ENCODE measurements at regions not wholly inside any gene's neighbourhood (a gene's known extent, or its start where the extent isn't known, plus 50 kb on each side); places are given as distances from the start of the nearest gene placed in this dataset.

GRCh38 chr10:123463181-123463580, 203.0 kb upstream of the GPR26 start:
- H2AFZ ChIP-seq (ENCODE audit: control insufficient read depth, low read length) = no peak overlapping the region
- no peaks in the 10 kb centered on the region for H3K9me1 ChIP-seq (ENCODE audit: control insufficient read depth, extremely low read depth, insufficient read depth, low read length)
- no peak for DNase-seq (ENCODE audit: low read depth, low spot score)
- no peak overlapping the region for H3K9ac ChIP-seq (ENCODE audit: control insufficient read depth, extremely low read depth, insufficient read depth, low read length)
- dilution Hi-C loops (cut with MboI; ENCODE audit: extremely low pct_ligation_motif_present, low sequenced_read_pairs) = no loop called here
- no peaks in the 10 kb centered on the region for H3K36me3 ChIP-seq (ENCODE audit: control insufficient read depth in 2 of 2, extremely low read depth in 1 of 2, insufficient read depth in 2 of 2, low read length in 2 of 2)
- no peaks in the 10 kb centered on the region for H3K9me3 ChIP-seq (ENCODE audit: control insufficient read depth, low read depth, low read length)
- TF ChIP-seq EZH2 (IDR thresholded peaks at IDR 0.05; ENCODE audit: low read length) (no peak), CTCF (optimal IDR thresholded peaks at IDR 0.05 in 1 of 3, IDR thresholded peaks at IDR 0.05 in 1 of 3, conservative IDR thresholded peaks at IDR 0.05 in 1 of 3; ENCODE audit: extremely low read depth in 1 of 3, insufficient read depth in 2 of 3, low read length in 3 of 3) (no peak)
- H3K4me2 ChIP-seq (ENCODE audit: control insufficient read depth, extremely low read depth, insufficient read depth, low read depth, low read length) = no peak overlapping the region
- H3K27ac ChIP-seq (ENCODE audit: control insufficient read depth, insufficient read depth, low read length) = no peak overlapping the region
- no peaks in the 10 kb centered on the region for H4K20me1 ChIP-seq (ENCODE audit: control insufficient read depth, extremely low read depth, insufficient read depth, low read length)
- H3K4me1 ChIP-seq (ENCODE audit: control insufficient read depth, extremely low read depth, insufficient read depth, low read length) = no peaks in the 10 kb centered on the region
- no peak overlapping the region for H3K4me3 ChIP-seq (ENCODE audit: control insufficient read depth in 2 of 3, extremely low read depth in 1 of 3, insufficient read depth in 2 of 3, low read depth in 1 of 3, low read length in 3 of 3)
- H3K79me2 ChIP-seq (ENCODE audit: control insufficient read depth, insufficient read depth, low read length) = no peaks in the 10 kb centered on the region
- peaks cover 4% of the 10 kb centered on the region for H3K27me3 ChIP-seq (ENCODE audit: control insufficient read depth, extremely low read depth, insufficient read depth, low read length)
- FAIRE-seq = no peak

- dilution Hi-C loops (cut with MboI; ENCODE audit: extremely low pct_ligation_motif_present, low sequenced_read_pairs) = no loop called here
- no peaks in the 10 kb centered on the region for H4K20me1 ChIP-seq (ENCODE audit: control insufficient read depth, extremely low read depth, insufficient read depth, low read length)
- H3K4me2 ChIP-seq (ENCODE audit: control insufficient read depth, extremely low read depth, insufficient read depth, low read depth, low read length) = no peak overlapping the region
- H3K4me1 ChIP-seq (ENCODE audit: control insufficient read depth, extremely low read depth, insufficient read depth, low read length) = no peaks in the 10 kb centered on the region
- no peaks in the 10 kb centered on the region for H3K9me3 ChIP-seq (ENCODE audit: control insufficient read depth, low read depth, low read length)
- H3K4me3 ChIP-seq (ENCODE audit: control insufficient read depth in 2 of 3, extremely low read depth in 1 of 3, insufficient read depth in 2 of 3, low read depth in 1 of 3, low read length in 3 of 3) = no peak overlapping the region
- no peak overlapping the region for H3K27ac ChIP-seq (ENCODE audit: control insufficient read depth, insufficient read depth, low read length)
- H3K9ac ChIP-seq (ENCODE audit: control insufficient read depth, extremely low read depth, insufficient read depth, low read length) = no peak overlapping the region
- H3K27me3 ChIP-seq (ENCODE audit: control insufficient read depth, extremely low read depth, insufficient read depth, low read length) = peaks cover 4% of the 10 kb centered on the region
- DNase-seq (ENCODE audit: low read depth, low spot score) = no peak
- no peaks in the 10 kb centered on the region for H3K36me3 ChIP-seq (ENCODE audit: control insufficient read depth in 2 of 2, extremely low read depth in 1 of 2, insufficient read depth in 2 of 2, low read length in 2 of 2)
- no peaks in the 10 kb centered on the region for H3K9me1 ChIP-seq (ENCODE audit: control insufficient read depth, extremely low read depth, insufficient read depth, low read length)
- no peak overlapping the region for H2AFZ ChIP-seq (ENCODE audit: control insufficient read depth, low read length)
- TF ChIP-seq CTCF (optimal IDR thresholded peaks at IDR 0.05 in 1 of 3, IDR thresholded peaks at IDR 0.05 in 1 of 3, conservative IDR thresholded peaks at IDR 0.05 in 1 of 3; ENCODE audit: extremely low read depth in 1 of 3, insufficient read depth in 2 of 3, low read length in 3 of 3) (no peak), EZH2 (IDR thresholded peaks at IDR 0.05; ENCODE audit: low read length) (no peak)
- H3K79me2 ChIP-seq (ENCODE audit: control insufficient read depth, insufficient read depth, low read length) = no peaks in the 10 kb centered on the region
- FAIRE-seq = no peak
Observed at GRCh38 chr10:123463698-123464097, 202.5 kb upstream of the GPR26 start.
